Left cardiac atrium (tissue), 4 donors: ENCODE measurements at regions not wholly inside any gene's neighbourhood (a gene's known extent, or its start where the extent isn't known, plus 50 kb on each side); places are given as distances from the start of the nearest gene placed in this dataset.

ENCODE experiments used
- ATAC-seq, 2 donors: fragments of 200-7000 bp; cut with Tn5 transposase; one replicate each; pipeline ENCODE4 v1.9.1; 2020; ENCODE audit warnings: mild to moderate bottlenecking in 2 of 2, moderate library complexity in 2 of 2
- DNase-seq: peaks from one replicate; pipeline ENCODE4 v3.0.0-alpha.2; 2020
- intact Hi-C, 2 donors: fragments of 100-400 bp; cut with DNase I; formaldehyde crosslinking; loops; one replicate each; pipeline versions ENCODE4 v1.14.1 to v1.15.1; 2022 to 2023
- donor health status: DM: no; HTN: yes; CAD: no.
- donor health status: DM: no; HTN: yes; CAD: no; lungs with severe emphysema.
- donor health status: DM: yes; HTN: yes; CAD: no.
- donor health status: Dilated cardiomyopathy.

DNA sequence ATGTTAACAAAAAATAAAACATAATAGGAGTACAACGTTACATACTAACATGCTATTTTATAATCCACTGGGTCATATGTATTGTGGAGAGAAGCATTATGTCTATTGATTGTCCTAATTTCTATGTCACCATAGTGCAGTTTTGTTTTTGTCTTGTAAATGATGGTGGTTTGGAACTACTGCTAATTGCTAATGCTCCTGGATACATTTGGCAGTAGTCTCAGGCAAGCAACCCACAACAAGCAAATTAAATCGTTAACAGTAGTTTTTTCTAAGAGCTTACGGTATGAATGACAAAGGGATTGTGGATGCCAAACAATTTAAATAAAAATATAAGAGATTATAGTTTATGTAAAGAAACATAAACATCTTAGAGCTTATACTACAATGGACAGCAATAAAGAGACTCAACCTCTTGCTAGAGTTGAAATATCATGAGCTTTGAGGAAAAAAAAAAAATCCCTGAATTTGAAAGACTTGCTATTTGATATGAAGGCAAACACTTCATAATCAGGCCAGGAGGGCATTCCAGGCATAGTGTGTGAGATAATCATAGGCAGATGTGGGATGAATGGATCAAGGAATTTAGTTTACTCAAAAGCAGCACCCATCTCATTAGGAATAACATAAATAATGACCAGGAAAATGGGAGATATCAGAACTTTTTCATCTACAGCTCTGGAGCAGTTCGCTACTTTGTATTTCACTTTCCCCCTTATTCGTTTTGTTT lies 181.3 kb downstream of the CCDC59 start:
- intact Hi-C loops: no loop called here
- no peak for ATAC-seq
- DNase-seq: no peak

GRCh38 chr12:82176026-82176425 lies 182.2 kb downstream of the CCDC59 start:
- ATAC-seq (no peak), DNase-seq (no peak)
- intact Hi-C loops: no loop called here

- DNase-seq (no peak), ATAC-seq (no peak)
- intact Hi-C loops: no loop called here
These were observed 183.3 kb downstream of the CCDC59 start for GRCh38 chr12:82174936-82175335.

DNA sequence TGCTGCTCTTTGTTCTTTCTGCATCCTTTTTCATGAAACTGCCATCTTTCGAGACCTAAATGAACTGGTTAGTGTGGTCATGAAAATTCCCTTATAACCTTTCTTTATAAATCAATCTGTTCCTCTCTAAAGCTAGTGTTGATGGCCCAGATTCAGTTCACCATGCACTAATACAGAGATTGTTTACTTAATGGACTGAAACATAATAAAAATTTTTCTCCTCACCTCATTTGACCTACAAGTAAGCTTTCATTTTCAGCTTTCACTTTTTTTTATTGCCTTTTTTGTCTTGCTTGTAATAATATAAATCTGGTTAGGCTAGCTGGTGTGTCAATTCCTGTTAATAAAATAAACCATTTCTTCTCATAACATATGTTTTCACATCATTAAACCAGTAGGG lies 183.8 kb downstream of the CCDC59 start:
- ATAC-seq: no peak
- DNase-seq: no peak
- intact Hi-C loops: no loop called here

GRCh38 chr12:82149045-82149444 lies 209.1 kb downstream of the CCDC59 start:
- DNase-seq: no peak
- no peak for ATAC-seq
- intact Hi-C loops: no loop called here

GRCh38 chr12:82146740-82147139 lies 211.4 kb downstream of the CCDC59 start:
- no peak for DNase-seq
- no peak for ATAC-seq
- intact Hi-C loops: no loop called here

DNA sequence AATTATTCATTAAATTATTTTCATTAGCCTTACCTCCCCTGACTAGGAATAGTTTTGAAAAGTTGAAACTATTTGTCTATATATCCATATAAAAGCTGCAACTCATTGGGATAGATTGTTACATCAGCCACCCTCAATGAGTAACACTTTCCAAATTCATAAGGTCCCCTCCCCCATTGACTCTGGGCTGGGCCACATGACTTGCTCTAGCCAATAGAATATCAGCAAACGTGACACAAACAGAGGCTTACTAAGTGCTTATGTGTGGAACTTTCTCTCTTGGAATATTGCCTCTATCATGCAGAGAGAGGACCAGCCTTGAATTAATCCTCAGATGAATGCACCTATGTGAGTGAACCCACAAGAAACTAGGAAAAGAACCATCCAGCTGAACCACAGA lies 213.7 kb downstream of the CCDC59 start:
- intact Hi-C loops: no loop called here
- DNase-seq (no peak), ATAC-seq (no peak)

DNA sequence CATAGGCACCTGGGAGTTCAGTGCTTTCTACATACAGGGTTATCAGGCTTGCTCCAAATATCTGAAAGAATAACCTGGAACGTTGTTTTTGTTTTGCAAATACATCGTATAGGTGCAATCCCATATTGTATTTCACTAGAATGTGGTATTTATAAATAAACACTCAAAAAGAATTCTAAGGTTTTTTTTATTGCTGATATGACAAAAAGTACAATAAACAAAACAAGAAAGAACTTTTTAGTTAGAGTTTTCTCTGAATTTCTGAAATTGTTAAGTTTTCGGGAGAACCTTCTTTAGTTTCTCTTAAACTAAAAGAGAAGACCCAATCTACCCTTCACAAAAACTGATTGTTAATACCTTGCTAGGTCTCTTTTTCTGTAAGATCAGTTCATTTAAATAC lies 225.8 kb downstream of the CCDC59 start:
- ATAC-seq (no peak), DNase-seq (no peak)
- intact Hi-C loops: no loop called here

- DNase-seq: no peak
- ATAC-seq: no peak
- intact Hi-C loops: no loop called here
These were observed 227.4 kb downstream of the CCDC59 start for GRCh38 chr12:82130762-82131161.

GRCh38 chr12:82124711-82125380 lies 233.3 kb downstream of the CCDC59 start:
- no peak for DNase-seq
- no peak for ATAC-seq
- intact Hi-C loops: no loop called here

GRCh38 chr12:82121545-82121944 lies 236.6 kb downstream of the CCDC59 start:
- intact Hi-C loops: no loop called here
- ATAC-seq (no peak), DNase-seq (no peak)

GRCh38 chr12:82120901-82121300 lies 237.3 kb downstream of the CCDC59 start:
- ATAC-seq: no peak
- DNase-seq: no peak
- intact Hi-C loops: no loop called here

GRCh38 chr12:82109243-82109642 lies 248.9 kb downstream of the CCDC59 start:
- no peak for ATAC-seq
- intact Hi-C loops: no loop called here
- DNase-seq: no peak

DNA sequence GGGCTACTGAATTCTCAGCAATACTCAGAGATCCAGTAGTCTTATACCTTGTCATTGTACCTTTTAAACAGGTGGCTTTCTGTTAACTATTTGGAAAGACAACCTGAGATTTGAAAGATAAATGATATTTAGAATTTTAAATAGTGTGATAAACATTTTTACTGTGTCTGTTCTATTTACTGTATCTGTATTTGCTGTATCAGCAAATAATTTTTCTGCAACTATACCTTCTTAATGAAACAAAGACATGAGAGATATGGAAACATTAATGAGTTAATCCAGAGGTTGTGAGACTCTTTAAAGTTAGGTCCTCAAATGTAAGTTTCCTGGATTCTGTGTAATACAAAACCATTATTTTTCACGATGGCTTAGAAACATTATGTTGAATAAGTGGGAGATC lies 249.6 kb downstream of the CCDC59 start:
- ATAC-seq (no peak), DNase-seq (no peak)
- intact Hi-C loops: no loop called here

- intact Hi-C loops: no loop called here
- DNase-seq (no peak), ATAC-seq (no peak)
These were observed 259.0 kb downstream of the CCDC59 start for GRCh38 chr12:82099216-82099615.

- DNase-seq: no peak
- ATAC-seq: no peak
- intact Hi-C loops: no loop called here
These were observed 260.3 kb downstream of the CCDC59 start for GRCh38 chr12:82097877-82098276.

GRCh38 chr12:82097438-82097837 lies 260.7 kb downstream of the CCDC59 start:
- DNase-seq (no peak), ATAC-seq (no peak)
- intact Hi-C loops: no loop called here

DNA sequence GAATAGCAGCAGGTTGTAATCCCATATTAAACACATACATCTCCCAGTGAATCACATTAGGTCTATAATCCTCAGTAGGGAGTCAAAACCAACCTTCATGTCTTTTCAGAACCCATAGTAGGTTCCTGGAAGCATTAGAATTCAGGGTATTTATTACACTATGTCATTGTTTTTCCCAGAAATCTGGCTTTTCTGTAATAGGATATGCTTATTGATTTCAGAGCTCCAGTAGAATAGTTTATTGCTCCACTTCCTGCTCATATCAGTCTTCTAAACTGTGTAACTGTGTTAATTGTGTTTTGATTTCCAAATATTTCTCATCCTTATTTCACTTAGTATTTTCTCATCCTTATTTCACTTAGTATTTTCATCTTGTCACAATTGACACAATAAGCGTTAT lies 268.0 kb downstream of the CCDC59 start:
- intact Hi-C loops: no loop called here
- no peak for ATAC-seq
- DNase-seq: no peak

- DNase-seq (no peak), ATAC-seq (no peak)
- intact Hi-C loops: no loop called here
These were observed 268.6 kb downstream of the CCDC59 start for GRCh38 chr12:82089369-82090121.

DNA sequence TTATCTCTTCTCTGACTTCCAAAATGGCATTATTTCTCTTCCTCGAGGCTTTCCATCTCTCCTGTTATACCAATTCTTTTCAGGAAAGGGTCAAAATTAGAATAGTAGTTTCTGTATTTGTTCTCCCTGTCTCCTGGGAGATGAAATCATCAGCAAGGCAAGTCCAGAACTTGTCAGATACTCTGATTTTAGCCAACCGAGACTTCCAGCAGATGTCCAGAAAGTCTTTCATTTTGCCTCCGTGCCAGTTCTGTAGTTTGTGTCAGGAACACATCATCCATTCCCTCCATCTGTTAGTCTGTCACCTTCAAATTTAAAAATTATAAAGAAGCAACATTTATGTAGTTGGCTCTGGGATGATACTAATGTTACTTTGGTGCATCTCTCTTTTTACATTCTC lies 275.7 kb downstream of the CCDC59 start:
- no peak for ATAC-seq
- no peak for DNase-seq

More for the DNA sequence above, 275.7 kb downstream of the CCDC59 start:
- intact Hi-C loops: no loop called here
